Astrocyte of the spinal cord (primary cell): ENCODE measurements at regions not wholly inside any gene's neighbourhood (a gene's known extent, or its start where the extent isn't known, plus 50 kb on each side); places are given as distances from the start of the nearest gene placed in this dataset.
"Not testable (repeated sequence)": the region's sequence is repeated elsewhere in the genome, so short reads cannot be mapped to it uniquely, and the experiment has no call there.

Experiments used
- DNase-seq: peaks from one replicate; pipeline ENCODE4 v3.0.0; 2011; ENCODE audit warnings: low read depth, low spot score
- H3K4me3 ChIP-seq: 2 replicates; pipeline ENCODE4 v1.5.1; 2011; ENCODE audit warnings: low read depth, mild to moderate bottlenecking, low read length, moderate library complexity
- CTCF ChIP-seq: IDR thresholded peaks from 2 replicates; pipeline ENCODE4 v1.5.1; 2012; ENCODE audit warnings: low read depth, mild to moderate bottlenecking, low read length, inconsistent platforms
- in situ Hi-C: cut with HindIII; loops from 2 replicates; pipeline ENCODE4 v1.10.0; 2017; ENCODE audit warnings: low sequenced_read_pairs

DNA sequence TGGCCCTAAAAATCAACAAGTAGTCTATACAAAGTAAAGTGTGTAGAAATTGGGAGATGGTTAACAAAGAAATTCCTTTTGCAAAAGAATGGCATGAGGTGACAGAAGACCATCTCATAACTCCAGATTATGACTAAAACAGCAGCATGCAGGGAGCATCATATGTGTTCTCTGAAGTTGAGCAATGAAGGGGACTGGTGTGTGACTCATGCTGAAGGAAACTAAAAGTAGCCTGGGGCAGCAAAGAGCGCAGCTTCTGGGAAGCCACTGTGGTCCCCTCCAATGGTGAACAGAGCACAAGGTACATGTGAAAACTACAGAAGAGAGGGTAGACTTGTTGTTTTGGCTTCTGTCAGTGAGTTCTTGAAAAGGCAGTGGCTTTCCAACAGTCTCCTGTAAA is 133.4 kb downstream of the MACC1 start:
- peak; percentile 35 for DNase-seq
- in situ Hi-C loops = no loop called here
- no peak for TF ChIP-seq CTCF

DNA sequence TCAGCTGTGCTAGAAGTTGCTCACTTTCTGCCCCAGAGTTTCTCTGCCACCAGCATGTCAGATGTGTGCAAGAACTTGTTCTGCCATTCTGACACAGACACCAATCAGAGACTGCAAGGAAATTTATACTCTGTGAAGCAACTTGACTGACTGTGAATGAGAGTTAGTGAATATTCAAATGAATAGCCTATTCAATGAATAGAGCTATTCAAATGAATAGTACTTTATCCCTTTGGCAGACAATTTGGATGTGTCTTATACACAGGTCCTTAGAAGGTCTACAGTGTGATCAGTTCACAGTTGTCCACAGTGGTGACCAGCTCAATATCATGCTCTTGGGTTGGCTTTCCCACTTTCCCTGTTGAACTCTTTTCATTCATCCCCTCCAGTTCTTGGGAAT is 138.1 kb downstream of the MACC1 start:
- TF ChIP-seq CTCF = no peak
- no peak for DNase-seq
- H3K4me3 ChIP-seq = no peak overlapping the region
- in situ Hi-C loops = no loop called here

More for the DNA sequence above, 133.4 kb downstream of the MACC1 start:
- H3K4me3 ChIP-seq = no peak overlapping the region

- no peak for TF ChIP-seq CTCF
- in situ Hi-C loops = no loop called here
- no peak overlapping the region for H3K4me3 ChIP-seq
- DNase-seq = no peak
These were observed 140.3 kb downstream of the MACC1 start for GRCh38 chr7:20076835-20077234.

DNA sequence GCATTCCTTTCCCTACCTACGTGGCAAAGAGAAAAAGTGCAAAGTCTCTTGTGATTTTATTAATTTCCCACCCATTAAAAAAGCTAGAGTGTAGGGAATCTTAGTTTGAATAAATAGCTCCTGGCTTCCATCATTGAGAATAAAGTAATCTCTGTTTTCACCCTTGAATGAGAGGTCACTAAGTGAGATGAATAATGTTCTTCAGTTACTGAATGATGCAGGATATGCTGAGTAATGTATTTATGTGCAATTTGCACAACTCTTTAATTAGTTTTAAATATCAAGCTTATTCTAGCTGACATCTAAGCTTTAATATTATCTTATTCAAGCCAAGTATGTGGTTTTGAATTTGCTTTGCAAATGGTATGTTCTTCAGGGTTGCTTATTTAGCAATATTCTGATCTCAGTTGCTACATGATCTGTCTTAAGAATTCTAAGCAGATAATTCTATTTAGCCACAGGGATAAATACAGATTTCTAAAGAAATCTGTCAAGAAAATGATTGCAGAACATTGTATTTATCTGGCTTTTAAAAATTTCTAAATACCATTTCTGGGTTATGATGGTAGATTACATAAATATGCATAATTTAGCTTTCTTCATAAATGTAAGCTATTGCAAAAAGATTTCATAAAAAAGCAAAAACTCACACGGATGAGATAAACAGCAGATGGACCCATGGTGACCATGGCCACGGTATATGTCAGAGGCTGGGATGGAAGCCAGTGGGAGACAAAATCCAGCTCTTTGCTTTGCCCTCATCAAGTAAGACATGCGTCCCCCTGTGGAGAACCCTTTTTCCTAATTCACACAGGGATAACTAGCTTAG is 141.0 kb downstream of the MACC1 start:
- no peak for DNase-seq
- in situ Hi-C loops = no loop called here
- no peak for TF ChIP-seq CTCF
- H3K4me3 ChIP-seq = no peak overlapping the region

DNA sequence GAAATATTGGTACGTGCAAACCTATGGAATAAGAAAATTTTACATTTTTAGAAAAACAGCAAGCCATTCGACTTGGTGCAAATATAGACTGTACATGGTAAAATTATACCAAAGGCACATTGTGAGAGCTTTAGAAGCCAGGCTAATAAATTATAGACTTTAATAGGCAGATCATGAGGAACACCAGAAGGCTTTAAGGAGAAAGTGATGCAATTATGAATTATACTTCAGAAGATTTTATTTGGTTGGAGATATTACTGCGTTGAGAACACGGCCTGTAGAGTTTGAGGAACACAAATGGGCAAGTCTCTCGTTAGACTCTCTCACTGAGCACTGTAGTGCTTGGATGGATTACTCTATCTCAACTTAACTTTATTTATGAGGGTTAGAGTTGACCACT is 141.7 kb downstream of the MACC1 start:
- in situ Hi-C loops = no loop called here

DNA sequence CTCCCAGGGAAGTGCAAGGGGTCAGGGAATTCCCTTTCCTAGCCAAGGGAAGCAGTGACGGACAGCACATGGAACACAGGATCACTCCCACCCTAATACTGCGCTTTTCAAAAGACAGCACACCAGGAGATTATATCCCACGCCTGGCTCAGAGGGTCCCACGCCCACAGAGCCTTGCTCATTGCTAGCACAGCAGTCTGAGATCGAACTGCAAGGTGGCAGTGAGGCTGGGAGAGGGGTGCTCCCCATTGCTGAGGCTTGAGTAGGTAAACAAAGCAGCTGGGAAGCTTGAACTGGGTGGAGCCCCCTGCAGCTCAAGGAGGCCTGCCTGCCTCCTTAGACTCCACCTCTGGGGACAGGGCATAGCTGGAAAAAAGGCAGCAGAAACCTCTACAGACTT is 149.2 kb downstream of the MACC1 start:
- H3K4me3 ChIP-seq, in situ Hi-C loops, DNase-seq: not testable (repeated sequence)

More for the DNA sequence above, 141.7 kb downstream of the MACC1 start:
- TF ChIP-seq CTCF = no peak
- no peak for DNase-seq
- no peak overlapping the region for H3K4me3 ChIP-seq

- in situ Hi-C loops = no loop called here
- H3K4me3 ChIP-seq = no peak overlapping the region
- TF ChIP-seq CTCF = no peak
- DNase-seq = peak; percentile 95
These were observed 152.0 kb downstream of the MACC1 start for GRCh38 chr7:20064974-20065862.
